Panc1 (cell line): ENCODE measurements at regions not wholly inside any gene's neighbourhood (a gene's known extent, or its start where the extent isn't known, plus 50 kb on each side); places are given as distances from the start of the nearest gene placed in this dataset.

Experiments used
- ATAC-seq: fragments of 200-7000 bp; cut with Tn5 transposase; 2 replicates; pipeline ENCODE4 v1.9.1; 2020; ENCODE audit warnings: mild to moderate bottlenecking, moderate library complexity
- BruUV-seq: library from RNA; stranded (reverse); fragments of 400-500 nt; replicated peaks from 2 replicates; lab custom pipeline; 2021; lab: Mats Ljungman, UMichigan
- CTCF ChIA-PET: fragments of 300-600 bp; sonication (Branson Sonifier 250); formaldehyde crosslinking; loops from one replicate; lab custom pipeline; 2022; ENCODE audit warnings: antibody characterized with exemption; lab: Charles Lee
- POLR2A ChIA-PET: fragments of 300-600 bp; sonication (Branson Sonifier 250); formaldehyde crosslinking; loops from one replicate; lab custom pipeline; 2022; ENCODE audit warnings: antibody characterized with exemption; lab: Charles Lee
- DNase-seq: peaks from one replicate; pipeline ENCODE4 v3.0.0-alpha.2; 2010; ENCODE audit warnings: low read depth, low spot score
- H3K27ac ChIP-seq: 2 replicates; pipeline ENCODE4 v1.5.1; 2011; ENCODE audit warnings: mild to moderate bottlenecking, low read length, inconsistent platforms
- H3K27me3 ChIP-seq: fragments of 200-500 bp; sonication (Bioruptor generic); 2 replicates; pipeline ENCODE4 v1.6.0; 2014; ENCODE audit warnings: low read length, inconsistent platforms; ENCODE audit not compliant: control insufficient read depth, insufficient read depth
- H3K36me3 ChIP-seq: fragments of 200-500 bp; sonication (Bioruptor generic); 2 replicates; pipeline ENCODE4 v1.5.1; 2014; ENCODE audit warnings: inconsistent platforms, mild to moderate bottlenecking, low read length, moderate library complexity; ENCODE audit not compliant: control insufficient read depth, insufficient read depth
- H3K4me1 ChIP-seq: 2 replicates; pipeline ENCODE4 v1.5.1; 2011; ENCODE audit warnings: inconsistent platforms, mild to moderate bottlenecking, low read length, moderate library complexity; ENCODE audit not compliant: control insufficient read depth, insufficient read depth
- H3K4me3 ChIP-seq, 2 experiments: 2 replicates each; pipeline ENCODE4 v1.5.1; 2011 to 2012; ENCODE audit warnings: low read depth in 2 of 2, low read length in 2 of 2, mild to moderate bottlenecking in 2 of 2, inconsistent platforms in 1 of 2, moderate library complexity in 1 of 2
- H3K9me3 ChIP-seq: fragments of 200-500 bp; sonication (Bioruptor generic); 2 replicates; pipeline ENCODE4 v1.5.1; 2014; ENCODE audit warnings: low read depth, mild to moderate bottlenecking, inconsistent platforms, low read length, moderate library complexity; ENCODE audit not compliant: control insufficient read depth, insufficient read depth
- CTCF ChIP-seq: fragments of 450-650 bp; IDR thresholded peaks from 2 replicates; pipeline ENCODE4 v1.5.1; 2017; ENCODE audit warnings: mild to moderate bottlenecking
- POLR2AphosphoS5 ChIP-seq: IDR thresholded peaks from 2 replicates; pipeline ENCODE4 v1.6.1; 2012; ENCODE audit warnings: mild to moderate bottlenecking, low read depth, low read length, moderate library complexity
- REST ChIP-seq, 2 experiments: IDR thresholded peaks; 2 replicates each; pipeline ENCODE4 v1.6.1; 2011 to 2012; ENCODE audit warnings: low read depth in 2 of 2, control low read depth in 1 of 2, low read length in 1 of 2, mild to moderate bottlenecking in 1 of 2, moderate library complexity in 1 of 2; ENCODE audit not compliant: insufficient read depth in 1 of 2
- SIN3A ChIP-seq: IDR thresholded peaks from 2 replicates; pipeline ENCODE4 v1.6.1; 2012; ENCODE audit warnings: low read depth, mild to moderate bottlenecking, low read length, moderate library complexity, borderline replicate concordance; ENCODE audit not compliant: insufficient read depth
- TCF7L2 ChIP-seq: IDR thresholded peaks from 2 replicates; pipeline ENCODE4 v1.6.1; 2011; ENCODE audit warnings: mild to moderate bottlenecking, low read depth, low read length, inconsistent platforms
- in situ Hi-C: cut with HindIII; loops from 2 replicates; pipeline ENCODE4 v1.10.0; 2016; ENCODE audit warnings: low sequenced_read_pairs, low pct_unique_long_range_greater_than_20kb
- intact Hi-C: fragments of 100-400 bp; cut with micrococcal nuclease; formaldehyde crosslinking; loops from one replicate; pipeline ENCODE4 v1.10.0; 2022; ENCODE audit not compliant: unreplicated experiment

GRCh38 chr11:45092901-45093760 lies 53.3 kb upstream of the PRDM11 start:
- ATAC-seq (no peak), DNase-seq (no peak)
- ChIA-PET CTCF (interaction anchor here (1.7 kb wide), 1 partner anchor 156 kb away, joined by 5 read pairs; no protein-coding TSS in a partner anchor), POLR2A (no interaction called here)
- BruUV-seq: no TSS peak
- Histone ChIP-seq H3K9me3 (no peaks in the 10 kb centered on the region), H3K27ac (no peak overlapping the region), H3K4me1 (no peaks in the 10 kb centered on the region), H3K4me3 (no peak overlapping the region), H3K36me3 (no peaks in the 10 kb centered on the region), H3K27me3 (no peaks in the 10 kb centered on the region)
- TF ChIP-seq REST (IDR thresholded peaks at IDR 0.05; ENCODE audit: insufficient read depth in 1 of 2, low read depth in 2 of 2, low read length in 1 of 2): no peak
- no peak for TF ChIP-seq TCF7L2
- no peak for TF ChIP-seq CTCF
- no peak for TF ChIP-seq POLR2AphosphoS5
- no peak for TF ChIP-seq SIN3A
- intact Hi-C loops (no loop called here), in situ Hi-C loops (no loop called here)

- no peak overlapping the region for H3K4me3 ChIP-seq
- intact Hi-C loops (no loop called here), in situ Hi-C loops (no loop called here)
- no peaks in the 10 kb centered on the region for H3K9me3 ChIP-seq
- H3K36me3 ChIP-seq: no peaks in the 10 kb centered on the region
- CTCF ChIA-PET: interaction anchor here (1.7 kb wide), 1 partner anchor 156 kb away, joined by 5 read pairs; no protein-coding TSS in a partner anchor
- no peak overlapping the region for H3K27ac ChIP-seq
- TF ChIP-seq CTCF: no peak
- no peak for TF ChIP-seq TCF7L2
- no peak for TF ChIP-seq POLR2AphosphoS5
- no peak for TF ChIP-seq SIN3A
- no peak for TF ChIP-seq REST (IDR thresholded peaks at IDR 0.05; ENCODE audit: insufficient read depth in 1 of 2, low read depth in 2 of 2, low read length in 1 of 2)
- no peaks in the 10 kb centered on the region for H3K4me1 ChIP-seq
- no peak for DNase-seq
- H3K27me3 ChIP-seq: no peaks in the 10 kb centered on the region
- BruUV-seq: no TSS peak
- no peak for ATAC-seq
- POLR2A ChIA-PET: no interaction called here
Measured at GRCh38 chr11:45093761-45094455, 52.5 kb upstream of the PRDM11 start.
